Right kidney (tissue), 1 donor: ENCODE measurements at regions not wholly inside any gene's neighbourhood (a gene's known extent, or its start where the extent isn't known, plus 50 kb on each side); places are given as distances from the start of the nearest gene placed in this dataset.
"Not testable (repeated sequence)": the region's sequence is repeated elsewhere in the genome, so short reads cannot be mapped to it uniquely, and the experiment has no call there.

Experiments used
- DNase-seq: peaks from one replicate; pipeline ENCODE4 v3.0.0-alpha.2; 2016

GRCh38 chr5:3190433-3190832 is 405.2 kb upstream of the IRX1 start:
- no peak for DNase-seq

- DNase-seq = no peak
Observed at GRCh38 chr5:3187771-3188425, 407.7 kb upstream of the IRX1 start.

GRCh38 chr5:3186736-3187405 is 408.8 kb upstream of the IRX1 start:
- no peak for DNase-seq

DNA sequence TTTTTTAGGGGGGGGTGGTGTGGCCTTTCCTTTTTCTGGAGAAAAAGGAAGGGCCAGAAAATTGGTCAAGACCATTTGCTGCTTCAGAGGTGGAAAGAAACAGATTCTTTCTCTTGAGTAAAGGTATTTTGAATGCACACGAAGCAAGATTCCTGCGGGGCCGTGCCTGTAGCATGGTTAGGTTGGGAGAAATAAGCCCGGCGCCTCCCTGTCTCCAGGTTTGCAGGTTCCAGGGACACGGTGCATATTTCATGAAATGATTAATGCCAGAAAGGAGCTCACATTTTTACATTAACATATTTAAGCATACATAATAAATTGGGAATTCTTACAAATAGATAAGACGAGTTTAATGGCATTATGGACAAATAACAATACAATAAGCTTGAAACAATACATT is 409.5 kb upstream of the IRX1 start:
- no peak for DNase-seq

- no peak for DNase-seq
Observed at GRCh38 chr5:3185488-3185887, 410.1 kb upstream of the IRX1 start.

DNA sequence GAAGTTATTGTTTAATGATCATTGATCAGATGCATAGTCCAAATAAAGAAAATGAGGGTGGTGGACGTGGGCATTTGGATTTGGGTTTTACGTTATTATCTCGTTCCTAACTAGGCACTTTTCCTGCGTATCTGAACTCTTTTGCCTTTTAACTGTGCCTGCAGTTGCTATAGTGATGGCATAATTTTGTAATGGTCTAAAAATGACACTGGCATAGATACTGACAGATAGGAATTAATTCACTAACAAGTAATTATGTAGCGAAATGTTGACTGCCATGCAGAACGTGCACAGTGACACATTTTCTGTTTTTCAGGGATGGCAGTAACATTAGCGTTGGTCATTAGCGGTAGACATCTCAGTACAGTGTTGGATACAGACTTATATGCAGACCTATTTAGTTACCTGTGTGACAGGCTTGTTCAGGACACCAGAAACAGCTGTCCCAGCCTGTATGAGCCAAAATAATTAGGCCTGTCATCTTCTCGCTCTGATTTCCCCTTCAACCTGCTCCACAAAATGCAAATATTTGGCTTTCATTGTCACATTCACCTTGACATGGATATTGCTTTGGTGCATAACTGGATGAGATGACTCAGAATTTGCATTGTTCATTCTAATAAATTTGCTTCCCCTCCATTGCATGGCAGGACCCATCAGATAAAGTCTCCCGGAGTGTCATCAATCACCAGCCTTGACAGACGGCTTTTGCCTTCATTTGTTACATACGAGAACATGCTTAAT is 413.3 kb upstream of the IRX1 start:
- DNase-seq = no peak

DNA sequence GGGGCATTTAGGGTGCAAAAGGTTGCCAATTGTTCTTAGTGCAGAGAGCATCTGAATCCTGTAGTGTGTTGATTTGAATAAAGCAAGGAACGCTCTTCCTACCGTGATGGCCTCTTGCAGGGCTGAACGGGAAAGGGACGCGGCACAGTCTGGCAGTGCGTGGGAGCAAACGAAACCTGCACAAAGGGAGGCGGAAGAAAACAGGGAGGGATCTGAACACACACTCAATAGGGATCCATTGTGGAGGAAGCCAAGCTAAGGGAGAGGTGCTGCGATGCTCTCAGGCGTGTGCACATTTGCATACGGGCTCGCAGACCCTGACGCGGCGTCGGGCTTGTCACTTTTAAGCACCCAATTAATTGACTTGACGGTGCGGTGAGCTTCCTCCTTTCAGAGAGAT is 414.0 kb upstream of the IRX1 start:
- no peak for DNase-seq

GRCh38 chr5:3180636-3181035 is 415.0 kb upstream of the IRX1 start:
- DNase-seq = no peak

- no peak for DNase-seq
Observed at GRCh38 chr5:3179220-3179619, 416.4 kb upstream of the IRX1 start.

- DNase-seq = no peak
Observed at GRCh38 chr5:3177338-3177737, 418.3 kb upstream of the IRX1 start.

DNA sequence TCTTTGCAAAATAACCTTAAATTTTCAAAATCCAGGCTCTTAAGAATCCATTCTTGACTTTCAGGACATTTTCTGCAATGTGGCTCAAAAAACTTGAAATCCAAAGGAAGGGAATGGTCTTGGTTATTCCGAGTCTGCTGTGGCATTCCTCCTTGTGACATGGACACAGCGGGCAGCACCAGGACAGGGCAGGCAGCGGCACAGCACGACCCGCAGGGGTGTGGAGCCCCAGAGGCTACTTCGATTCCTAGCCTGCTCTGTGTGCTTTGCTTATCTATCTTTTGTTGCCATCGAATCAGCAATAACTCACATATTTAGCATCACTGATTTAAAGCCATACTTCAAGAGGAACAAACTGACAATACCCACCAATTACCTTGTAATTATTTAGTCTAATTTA is 420.2 kb upstream of the IRX1 start:
- DNase-seq = no peak

GRCh38 chr5:3167473-3167872 is 416.0 kb upstream of the IRX2 start:
- DNase-seq = no peak

DNA sequence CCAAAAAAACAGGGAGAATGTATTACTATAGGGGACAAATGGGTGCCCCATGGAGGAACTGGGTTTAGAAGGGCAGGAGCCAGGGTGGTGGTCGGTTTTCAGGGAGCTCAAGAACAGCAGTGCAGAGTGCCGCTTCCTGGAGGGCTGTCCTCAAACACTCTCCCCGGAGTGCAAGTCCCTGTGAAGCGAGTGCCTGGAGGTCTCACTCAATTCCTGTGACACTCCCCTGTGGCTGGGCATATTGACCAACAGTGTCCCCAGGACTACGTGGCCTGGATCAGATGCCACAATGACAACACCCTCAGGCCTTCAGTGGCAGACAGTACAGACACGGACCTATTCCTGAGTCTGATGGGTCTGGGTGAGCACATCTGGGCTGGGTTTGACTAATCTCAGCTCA is 412.1 kb upstream of the IRX2 start:
- no peak for DNase-seq

DNA sequence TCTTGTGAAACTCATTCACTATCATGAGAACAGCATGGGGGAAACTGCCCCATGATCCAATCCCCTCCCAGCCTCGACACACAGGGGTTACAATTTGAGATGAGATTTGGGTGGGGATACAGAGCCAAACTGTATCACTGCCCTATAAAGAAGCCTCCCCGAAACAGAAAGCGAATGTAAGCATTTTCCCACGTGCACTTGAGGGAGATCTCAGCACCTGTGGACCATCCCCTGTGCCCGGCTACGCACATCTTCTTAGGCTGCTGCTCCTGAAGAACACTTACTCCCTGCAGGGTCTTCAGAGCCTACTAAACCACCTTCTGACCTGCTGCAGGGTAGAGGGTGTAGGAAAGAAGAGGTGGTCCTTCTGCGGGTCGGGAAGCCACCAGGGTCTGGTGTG is 410.2 kb upstream of the IRX2 start:
- DNase-seq = no peak

- DNase-seq = no peak
Observed at GRCh38 chr5:3157214-3157613, 405.7 kb upstream of the IRX2 start.

DNA sequence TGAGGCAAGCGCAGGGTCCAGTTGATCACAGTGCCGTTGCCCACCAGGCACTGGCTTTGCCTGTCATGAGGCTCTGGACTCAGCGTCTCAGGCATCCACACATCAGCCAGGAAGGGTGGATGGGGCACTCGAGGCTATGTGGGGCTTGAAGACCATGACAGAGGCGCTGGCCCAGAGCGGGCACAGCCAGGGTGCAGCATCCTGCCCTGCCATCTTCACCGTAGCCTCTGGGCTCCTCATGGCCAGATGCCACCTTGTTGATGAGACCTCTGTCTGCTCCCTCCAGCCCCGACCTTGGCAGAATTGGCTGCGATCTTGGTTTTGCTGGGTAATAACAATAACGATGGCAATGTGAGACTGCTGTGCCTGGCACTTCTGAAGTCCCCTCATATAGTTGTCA is 404.2 kb upstream of the IRX2 start:
- no peak for DNase-seq

DNA sequence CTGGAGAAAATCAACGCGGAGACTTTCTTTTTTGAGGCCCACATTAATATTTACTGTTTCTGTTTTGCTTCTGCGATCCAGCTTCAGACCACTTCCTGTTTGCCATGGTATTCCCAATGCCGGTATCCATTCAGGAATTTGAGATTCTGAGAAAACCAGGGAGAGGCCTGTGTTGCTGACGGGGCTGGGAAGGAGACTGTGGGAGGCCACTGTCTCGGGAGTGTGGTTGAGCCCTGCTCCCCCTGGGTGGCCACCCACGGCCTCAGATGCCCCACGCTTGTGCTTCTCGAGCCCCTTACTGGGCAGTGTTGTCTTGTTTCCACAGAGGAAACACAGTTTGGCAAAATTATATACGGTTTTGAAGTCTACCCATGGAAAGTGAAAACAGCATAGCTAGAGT is 403.6 kb upstream of the IRX2 start:
- no peak for DNase-seq

DNA sequence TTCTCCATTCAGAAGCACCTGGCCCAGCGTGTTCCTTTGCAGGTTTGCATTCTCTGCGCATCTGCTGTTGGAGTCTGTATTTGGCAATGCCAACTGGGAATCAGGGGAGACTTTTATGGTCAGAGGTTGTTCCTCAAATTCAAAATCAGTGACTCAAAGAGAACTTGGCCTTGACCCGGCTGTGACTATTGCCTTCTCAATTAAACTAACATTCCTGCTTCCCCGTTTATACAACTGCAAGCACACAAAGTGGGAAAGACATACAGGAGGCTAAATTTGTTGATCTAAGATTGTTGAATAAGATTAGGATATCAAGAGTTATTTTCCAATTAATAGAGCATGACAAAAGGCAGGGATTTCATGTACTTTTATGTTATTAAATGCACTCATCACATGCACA is 402.4 kb upstream of the IRX2 start:
- DNase-seq = no peak

DNA sequence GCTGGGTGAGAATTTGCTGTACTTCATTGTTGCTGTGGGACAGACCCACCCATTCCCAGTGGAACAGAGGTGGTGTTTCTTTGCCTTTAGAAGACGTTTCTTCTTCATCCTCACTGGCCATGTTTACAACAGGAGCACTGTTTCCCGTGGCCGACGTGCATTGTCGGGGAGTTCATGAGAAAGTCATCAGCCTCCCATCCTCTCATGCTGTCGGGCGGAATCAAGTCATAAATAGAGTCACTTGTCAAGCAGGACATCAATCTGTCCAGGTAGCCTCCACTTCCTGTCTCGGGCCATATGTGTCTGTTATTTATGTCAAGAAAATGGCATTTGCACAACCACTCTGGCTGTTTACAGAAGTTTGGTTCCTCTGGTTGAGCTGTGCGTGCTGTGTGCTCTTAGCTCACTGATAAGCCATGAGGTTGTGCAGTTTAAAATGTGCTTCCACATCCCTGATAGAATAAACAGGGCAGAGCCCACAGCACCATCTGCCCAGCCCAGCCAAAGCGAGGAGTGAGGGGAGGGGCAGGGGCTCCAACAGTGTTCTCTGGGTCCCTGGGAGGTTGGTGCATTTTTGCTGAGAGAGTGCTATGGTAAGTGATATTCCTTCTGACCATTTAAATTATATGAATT is 401.9 kb upstream of the IRX2 start:
- DNase-seq = no peak

DNA sequence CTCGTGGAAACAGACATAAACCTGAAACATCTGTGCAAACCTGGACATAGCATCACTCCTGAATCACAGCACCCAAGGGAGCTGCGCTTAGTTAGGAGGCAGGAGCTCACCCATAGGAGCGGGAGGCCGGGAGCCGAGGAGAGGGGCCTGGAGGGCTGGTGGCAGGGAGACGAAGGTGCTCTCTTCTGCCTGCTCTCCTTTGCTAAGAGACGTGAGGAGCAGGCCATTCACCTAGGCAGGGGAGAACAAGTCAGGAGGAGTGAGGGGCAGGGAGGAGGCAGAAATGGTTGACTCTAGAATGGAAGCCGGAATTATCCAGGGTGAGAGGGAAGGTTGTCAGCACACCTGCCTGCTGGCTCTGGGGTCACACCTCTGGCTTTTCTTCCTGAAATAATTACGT is 398.4 kb upstream of the IRX2 start:
- DNase-seq = no peak

DNA sequence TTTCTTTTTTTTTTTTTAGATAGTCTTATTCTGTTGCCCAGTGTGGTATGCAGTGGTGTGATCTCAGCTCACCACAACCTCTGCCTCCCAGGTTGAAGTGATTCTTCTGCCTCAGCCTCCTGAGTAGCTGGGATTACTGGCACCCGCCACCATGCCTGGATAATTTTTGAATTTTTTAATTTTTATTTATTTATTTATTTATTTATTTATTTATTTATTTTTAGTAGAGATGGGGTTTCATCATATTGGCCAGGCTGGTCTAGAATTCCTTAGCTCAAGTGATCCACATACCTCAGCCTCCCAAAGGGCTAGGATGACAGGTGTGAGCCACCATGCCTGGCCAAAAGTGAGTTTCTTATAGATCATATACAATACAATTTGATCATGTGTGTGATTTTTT is 395.9 kb upstream of the IRX2 start:
- DNase-seq = not testable (repeated sequence)

DNA sequence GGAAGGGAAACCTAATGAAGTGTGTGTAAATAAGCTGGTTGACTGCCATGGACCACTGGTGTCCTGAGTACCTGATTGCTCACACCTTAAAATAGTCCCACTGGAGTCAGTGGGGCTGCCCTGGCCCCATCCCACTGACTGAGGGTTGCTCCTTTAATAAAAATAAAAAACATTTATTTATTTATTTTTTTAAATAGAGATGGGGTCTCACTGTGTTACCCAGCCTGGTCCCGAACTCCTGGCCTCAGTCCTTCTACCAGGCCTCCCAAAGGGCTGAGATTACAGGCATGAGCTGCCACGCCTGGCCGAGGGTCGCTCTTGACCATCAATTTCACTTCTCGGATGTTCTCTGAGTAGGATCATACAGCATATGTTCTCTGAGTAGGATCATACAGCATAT is 394.2 kb upstream of the IRX2 start:
- DNase-seq = no peak

- no peak for DNase-seq
Observed at GRCh38 chr5:3143382-3143781, 391.9 kb upstream of the IRX2 start.
